H9 (cell line): ENCODE measurements at regions not wholly inside any gene's neighbourhood (a gene's known extent, or its start where the extent isn't known, plus 50 kb on each side); places are given as distances from the start of the nearest gene placed in this dataset.

ENCODE experiments used
- DNase-seq: peaks from one replicate; pipeline ENCODE4 v3.0.0-alpha.2; 2017
- H2AFZ ChIP-seq: one replicate; pipeline ENCODE4 v1.6.1; 2013; ENCODE audit warnings: mild to moderate bottlenecking, low read length, control low read depth, moderate library complexity
- H2AK5ac ChIP-seq: 2 replicates; pipeline ENCODE4 v1.6.1; 2013; ENCODE audit warnings: low read length, control low read depth, mixed read lengths; ENCODE audit not compliant: insufficient read length
- H2BK120ac ChIP-seq: one replicate; pipeline ENCODE4 v1.6.1; 2013; ENCODE audit warnings: low read depth, mild to moderate bottlenecking, low read length, control low read depth, inconsistent platforms; ENCODE audit not compliant: poor library complexity, severe bottlenecking
- H2BK12ac ChIP-seq: 2 replicates; pipeline ENCODE4 v1.6.1; 2013; ENCODE audit warnings: low read length, control low read depth, mixed read lengths, low read depth; ENCODE audit not compliant: insufficient read length
- H2BK15ac ChIP-seq: 2 replicates; pipeline ENCODE4 v1.6.1; 2013; ENCODE audit warnings: low read depth, low read length, control low read depth
- H2BK20ac ChIP-seq: one replicate; pipeline ENCODE4 v1.6.1; 2013; ENCODE audit warnings: low read depth, mild to moderate bottlenecking, low read length, control low read depth, inconsistent platforms; ENCODE audit not compliant: poor library complexity, severe bottlenecking
- H2BK5ac ChIP-seq: 2 replicates; pipeline ENCODE4 v1.6.1; 2013; ENCODE audit warnings: low read length, control low read depth, mixed read lengths; ENCODE audit not compliant: insufficient read length
- H3K14ac ChIP-seq: 2 replicates; pipeline ENCODE4 v1.6.1; 2013; ENCODE audit warnings: low read length, control low read depth; ENCODE audit not compliant: insufficient read depth
- H3K18ac ChIP-seq: 2 replicates; pipeline ENCODE4 v1.6.1; 2013; ENCODE audit warnings: low read depth, mild to moderate bottlenecking, mixed read lengths, low read length, control low read depth; ENCODE audit not compliant: insufficient read length
- H3K23ac ChIP-seq: 2 replicates; pipeline ENCODE4 v1.6.1; 2013; ENCODE audit warnings: low read length, control low read depth, mixed read lengths, low read depth; ENCODE audit not compliant: insufficient read length
- H3K23me2 ChIP-seq: 2 replicates; pipeline ENCODE4 v1.6.1; 2013; ENCODE audit warnings: low read depth, mild to moderate bottlenecking, mixed read lengths, low read length, control low read depth; ENCODE audit not compliant: insufficient read length, poor library complexity, severe bottlenecking
- H3K27ac ChIP-seq: 2 replicates; pipeline ENCODE4 v1.5.1; 2013; ENCODE audit warnings: low read length, control low read depth, mixed read lengths, low read depth; ENCODE audit not compliant: insufficient read length
- H3K27me3 ChIP-seq: 2 replicates; pipeline ENCODE4 v1.6.1; 2013; ENCODE audit warnings: low read length, control low read depth, inconsistent platforms; ENCODE audit not compliant: insufficient read depth
- H3K4ac ChIP-seq: 2 replicates; pipeline ENCODE4 v1.6.1; 2013; ENCODE audit warnings: low read depth, mild to moderate bottlenecking, control low read depth, inconsistent platforms, low read length, moderate library complexity
- H3K4me1 ChIP-seq: 2 replicates; pipeline ENCODE4 v1.6.1; 2013; ENCODE audit warnings: low read length, control low read depth, inconsistent platforms; ENCODE audit not compliant: insufficient read depth
- H3K4me2 ChIP-seq: 2 replicates; pipeline ENCODE4 v1.6.1; 2013; ENCODE audit warnings: low read length, control low read depth, mixed read lengths; ENCODE audit not compliant: insufficient read length, insufficient read depth
- H3K56ac ChIP-seq: 2 replicates; pipeline ENCODE4 v1.6.1; 2013; ENCODE audit warnings: low read depth, mild to moderate bottlenecking, mixed read lengths, low read length, control low read depth; ENCODE audit not compliant: insufficient read length
- H3K79me1 ChIP-seq: 2 replicates; pipeline ENCODE4 v1.6.1; 2013; ENCODE audit warnings: low read depth, mild to moderate bottlenecking, moderate library complexity, low read length, control low read depth, inconsistent platforms; ENCODE audit not compliant: insufficient read depth, poor library complexity, severe bottlenecking
- H3K79me2 ChIP-seq: 2 replicates; pipeline ENCODE4 v1.6.1; 2013; ENCODE audit warnings: low read length, control low read depth, inconsistent platforms; ENCODE audit not compliant: insufficient read depth
- H3K9ac ChIP-seq: 2 replicates; pipeline ENCODE4 v1.6.1; 2013; ENCODE audit warnings: low read length, control low read depth, mixed read lengths; ENCODE audit not compliant: insufficient read length; ENCODE audit errors: extremely low read depth
- H3K9me3 ChIP-seq: one replicate; pipeline ENCODE4 v1.6.1; 2013; ENCODE audit warnings: low read depth, low read length, inconsistent platforms; ENCODE audit not compliant: control insufficient read depth
- H3T11ph ChIP-seq: one replicate; pipeline ENCODE4 v1.6.1; 2013; ENCODE audit warnings: mild to moderate bottlenecking, low read length, control low read depth, inconsistent platforms
- H4K20me1 ChIP-seq: one replicate; pipeline ENCODE4 v1.6.1; 2013; ENCODE audit not compliant: control insufficient read depth, insufficient read length, insufficient read depth
- H4K5ac ChIP-seq: 2 replicates; pipeline ENCODE4 v1.6.1; 2013; ENCODE audit warnings: low read depth, mild to moderate bottlenecking, mixed read lengths, low read length, control low read depth; ENCODE audit not compliant: insufficient read length
- H4K8ac ChIP-seq: replicated peaks from 2 replicates; pipeline ENCODE4 v1.6.1; 2013; ENCODE audit warnings: low read length, control low read depth, mixed read lengths, low read depth; ENCODE audit not compliant: insufficient read length
- H4K91ac ChIP-seq: 2 replicates; pipeline ENCODE4 v1.6.1; 2013; ENCODE audit warnings: low read depth, mild to moderate bottlenecking, moderate library complexity, mixed read lengths, low read length, control low read depth; ENCODE audit not compliant: insufficient read length
- H3K27ac Mint-ChIP-seq, 3 experiments: 2 replicates in 2 of 3; 3 replicates in 1 of 3; pipeline ENCODE4 v1.8.0; 2020 to 2021; ENCODE audit warnings: mixed read lengths in 3 of 3, mild to moderate bottlenecking in 1 of 3, moderate library complexity in 1 of 3
- H3K27me3 Mint-ChIP-seq: 2 replicates; pipeline ENCODE4 v1.8.0; 2021; ENCODE audit warnings: low read depth, mild to moderate bottlenecking, moderate library complexity, mixed read lengths
- H3K36me3 Mint-ChIP-seq, 3 experiments: 2 replicates in 2 of 3; 3 replicates in 1 of 3; pipeline ENCODE4 v1.8.0; 2020 to 2021; ENCODE audit warnings: low read depth in 3 of 3, mixed read lengths in 3 of 3; ENCODE audit not compliant: insufficient read depth in 1 of 3
- H3K4me1 Mint-ChIP-seq, 2 experiments: 2 replicates each; pipeline ENCODE4 v1.8.0; 2020; ENCODE audit warnings: mixed read lengths in 2 of 2
- H3K4me3 Mint-ChIP-seq, 2 experiments: 2 replicates in 1 of 2; 3 replicates in 1 of 2; pipeline ENCODE4 v1.8.0; 2020 to 2021; ENCODE audit warnings: mild to moderate bottlenecking in 2 of 2, mixed read lengths in 2 of 2, moderate library complexity in 1 of 2
- H3K9me3 Mint-ChIP-seq, 2 experiments: 2 replicates in 1 of 2; 3 replicates in 1 of 2; pipeline ENCODE4 v1.8.0; 2020; ENCODE audit warnings: mild to moderate bottlenecking in 2 of 2, mixed read lengths in 2 of 2, moderate library complexity in 1 of 2
- CTCF ChIP-seq: fragments of 200-600 bp; sonication (generic); conservative IDR thresholded peaks from 3 replicates; pipeline ENCODE4 v1.8.0; 2021; ENCODE audit warnings: antibody characterized with exemption, mild to moderate bottlenecking
- WGBS: extraction: QIAGEN DNeasy Blood & Tissue Kit; methylation state at CpG from one replicate; pipeline ENCODE4 v1.1.7; 2013; ENCODE audit warnings: missing lambda C conversion rate, low lambda C conversion rate, mixed read lengths; ENCODE audit not compliant: insufficient read length; ENCODE audit errors: extremely low coverage; 5-methylcytosine and 5-hydroxymethylcytosine counted together

DNA sequence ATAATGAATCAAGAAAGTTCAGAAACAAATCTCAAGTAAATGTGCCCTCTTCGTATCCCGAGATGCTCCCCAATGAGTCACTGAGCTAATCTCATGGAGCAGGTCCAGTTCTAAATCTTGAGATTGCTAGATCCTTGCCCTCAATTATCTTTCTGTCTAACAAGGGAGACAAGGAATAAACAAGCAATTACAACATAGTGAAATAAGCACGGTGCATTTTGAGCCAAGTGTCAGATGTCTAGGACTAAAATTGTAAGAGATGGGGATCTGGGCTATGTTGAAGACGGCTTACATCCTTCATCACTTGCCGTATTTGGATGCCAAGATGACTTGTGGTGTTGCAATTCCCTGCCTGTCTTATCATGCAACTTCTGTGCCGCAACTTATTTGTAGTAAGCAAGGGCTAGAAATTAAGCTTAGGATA is 56.5 kb upstream of the ADGRF1 start:
- Histone ChIP-seq H3K27me3 (no peaks in the 10 kb centered on the region), H2BK15ac (no peak overlapping the region), H2BK120ac (no peak overlapping the region), H4K8ac (no peak overlapping the region), H3K4ac (no peak overlapping the region), H4K20me1 (no peaks in the 10 kb centered on the region), H2BK20ac (no peak overlapping the region), H4K5ac (no peak overlapping the region), H3K56ac (no peak overlapping the region), H3K23me2 (no peaks in the 10 kb centered on the region), H3K79me2 (no peaks in the 10 kb centered on the region), H3K9me3 (no peaks in the 10 kb centered on the region), H3T11ph (no peak overlapping the region), H3K9ac (no peak overlapping the region), H2BK12ac (no peak overlapping the region), H2AFZ (no peak overlapping the region), H3K18ac (no peak overlapping the region), H3K14ac (no peak overlapping the region), H3K4me1 (no peaks in the 10 kb centered on the region), H3K27ac (no peak overlapping the region), H2AK5ac (no peak overlapping the region), H4K91ac (no peak overlapping the region), H3K79me1 (no peaks in the 10 kb centered on the region), H3K4me2 (no peak overlapping the region), H2BK5ac (no peak overlapping the region), H3K23ac (no peak overlapping the region)
- WGBS, result no CpG with 5 or more reads among the region's 6 CpGs
- no peak for TF ChIP-seq CTCF
- no peak for DNase-seq
- Mint-ChIP-seq H3K4me3 (no peak overlapping the region), H3K27me3 (no peaks in the 10 kb centered on the region; the same call in none of the 2 replicates), H3K36me3 (no peaks in the 10 kb centered on the region), H3K4me1 (peaks cover 6 to 9% of the 10 kb centered on the region in 2 experiments; a peak in 3 of 4 replicates), H3K9me3 (no peaks in the 10 kb centered on the region), H3K27ac (no peak overlapping the region)
